GM23338 (cell line): ENCODE measurements at regions not wholly inside any gene's neighbourhood (a gene's known extent, or its start where the extent isn't known, plus 50 kb on each side); places are given as distances from the start of the nearest gene placed in this dataset.

Source experiments
- ATAC-seq: fragments of 200-7000 bp; cut with Tn5 transposase; 3 replicates; pipeline ENCODE4 v1.9.1; 2020
- DNase-seq: peaks from one replicate; pipeline ENCODE4 v3.0.0-alpha.2; 2015; ENCODE audit warnings: low spot score
- H2AFZ ChIP-seq: fragments of 200-600 bp; sonication (generic); 2 replicates; pipeline ENCODE4 v1.8.0; 2016; ENCODE audit warnings: antibody characterized with exemption, mild to moderate bottlenecking, moderate library complexity
- H3F3A ChIP-seq: fragments of 200-600 bp; sonication (generic); replicated peaks from 2 replicates; pipeline ENCODE4 v1.8.0; 2017; ENCODE audit warnings: antibody characterized with exemption, mixed run types, low read depth
- H3K27ac ChIP-seq: fragments of 200-600 bp; sonication (generic); 2 replicates; pipeline ENCODE4 v1.6.1; 2016; ENCODE audit warnings: low read depth
- H3K27me3 ChIP-seq: fragments of 200-600 bp; sonication (generic); 2 replicates; pipeline ENCODE4 v1.8.0; 2016; ENCODE audit warnings: mild to moderate bottlenecking, mixed run types, moderate library complexity; ENCODE audit not compliant: insufficient read depth
- H3K36me3 ChIP-seq: fragments of 200-600 bp; sonication (generic); 2 replicates; pipeline ENCODE4 v1.8.0; 2016; ENCODE audit warnings: mild to moderate bottlenecking; ENCODE audit not compliant: insufficient read depth
- H3K4me1 ChIP-seq: fragments of 200-600 bp; sonication (generic); 2 replicates; pipeline ENCODE4 v1.8.0; 2016; ENCODE audit warnings: mild to moderate bottlenecking, moderate library complexity; ENCODE audit not compliant: insufficient read depth
- H3K4me2 ChIP-seq: fragments of 200-600 bp; sonication (generic); 2 replicates; pipeline ENCODE4 v1.7.1; 2017; ENCODE audit warnings: mixed run types
- H3K4me3 ChIP-seq: fragments of 200-600 bp; sonication (generic); 2 replicates; pipeline ENCODE4 v1.6.1; 2016; ENCODE audit warnings: mixed run types
- H3K79me2 ChIP-seq: fragments of 200-600 bp; sonication (generic); replicated peaks from 2 replicates; pipeline ENCODE4 v1.8.0; 2017; ENCODE audit warnings: mild to moderate bottlenecking; ENCODE audit not compliant: insufficient read depth
- H3K9me2 ChIP-seq: fragments of 200-600 bp; sonication (generic); 2 replicates; pipeline ENCODE4 v1.8.0; 2017; ENCODE audit not compliant: insufficient read depth
- H4K20me1 ChIP-seq: fragments of 200-600 bp; sonication (generic); replicated peaks from 2 replicates; pipeline ENCODE4 v1.8.0; 2017; ENCODE audit warnings: mild to moderate bottlenecking; ENCODE audit not compliant: insufficient read depth
- H3K27ac Mint-ChIP-seq: 2 replicates; pipeline ENCODE4 v1.8.0; 2020; ENCODE audit warnings: inconsistent platforms, mild to moderate bottlenecking, moderate library complexity, mixed read lengths
- H3K27me3 Mint-ChIP-seq: 3 replicates; pipeline ENCODE4 v1.8.0; 2022; ENCODE audit warnings: low read depth, mild to moderate bottlenecking, moderate library complexity, mixed read lengths, inconsistent platforms; ENCODE audit not compliant: insufficient read depth, poor library complexity
- H3K36me3 Mint-ChIP-seq: 3 replicates; pipeline ENCODE4 v1.8.0; 2021; ENCODE audit warnings: low read depth, mild to moderate bottlenecking, inconsistent platforms, moderate library complexity, mixed read lengths
- H3K4me1 Mint-ChIP-seq: 3 replicates; pipeline ENCODE4 v1.8.0; 2020; ENCODE audit warnings: mild to moderate bottlenecking, inconsistent platforms, mixed read lengths
- H3K4me3 Mint-ChIP-seq: 3 replicates; pipeline ENCODE4 v1.8.0; 2021; ENCODE audit warnings: moderate library complexity, mild to moderate bottlenecking, inconsistent platforms, mixed read lengths
- H3K9me3 Mint-ChIP-seq: 3 replicates; pipeline ENCODE4 v1.8.0; 2020; ENCODE audit warnings: moderate library complexity, mild to moderate bottlenecking, inconsistent platforms, mixed read lengths
- CREB1 ChIP-seq: fragments of 250-450 bp; sonication (Bioruptor Pico); IDR thresholded peaks from 2 replicates; pipeline ENCODE4 v1.5.0; 2020; ENCODE audit warnings: low read depth, mild to moderate bottlenecking, moderate library complexity
- EZH2 ChIP-seq: fragments of 200-600 bp; sonication (generic); IDR thresholded peaks from one replicate; pipeline ENCODE4 v1.8.0; 2017; ENCODE audit warnings: antibody characterized with exemption, mild to moderate bottlenecking, low read depth; ENCODE audit not compliant: unreplicated experiment
- EZH2phosphoT487 ChIP-seq: fragments of 200-600 bp; sonication (generic); IDR thresholded peaks from one replicate; pipeline ENCODE4 v1.8.1; 2018; ENCODE audit warnings: antibody characterized with exemption; ENCODE audit not compliant: unreplicated experiment
- JUNB ChIP-seq: IDR thresholded peaks from one replicate; pipeline ENCODE4 v1.6.1; 2016; ENCODE audit warnings: antibody characterized with exemption; ENCODE audit not compliant: unreplicated experiment
- NANOG ChIP-seq: IDR thresholded peaks from 2 replicates; pipeline ENCODE4 v1.6.1; 2016; ENCODE audit warnings: antibody characterized with exemption, borderline replicate concordance
- POLR2AphosphoS5 ChIP-seq: IDR thresholded peaks from 2 replicates; pipeline ENCODE4 v1.6.1; 2016; ENCODE audit warnings: antibody characterized with exemption, low read depth
- STAT1 ChIP-seq: IDR thresholded peaks from one replicate; pipeline ENCODE4 v1.6.1; 2016; ENCODE audit warnings: antibody characterized with exemption; ENCODE audit not compliant: unreplicated experiment
- ZNF114 ChIP-seq: fragments of 250-450 bp; sonication (Bioruptor Pico); IDR thresholded peaks from 2 replicates; pipeline ENCODE4 v1.5.0; 2020; ENCODE audit warnings: mild to moderate bottlenecking, moderate library complexity
- ZNF331 ChIP-seq: fragments of 250-450 bp; sonication (Bioruptor Pico); IDR thresholded peaks from 2 replicates; pipeline ENCODE4 v1.5.0; 2020; ENCODE audit warnings: low read depth, mild to moderate bottlenecking, moderate library complexity
- TF ChIP-seq, protein P1 (sequence below): IDR thresholded peaks from one replicate; pipeline ENCODE4 v1.6.1; 2018; ENCODE audit warnings: antibody characterized with exemption; ENCODE audit not compliant: unreplicated experiment
- TF ChIP-seq, protein P2 (sequence below), 2 experiments: fragments of 200-600 bp in 1 of 2; sonication (generic) in 1 of 2; conservative IDR thresholded peaks; 2 replicates each; pipeline versions ENCODE4 v1.5.1 to v1.6.1; 2016 to 2017; ENCODE audit warnings: antibody characterized with exemption in 2 of 2, low read depth in 2 of 2, mild to moderate bottlenecking in 2 of 2, moderate library complexity in 1 of 2
- TF ChIP-seq, protein P3 (sequence below): IDR thresholded peaks from 2 replicates; pipeline ENCODE4 v1.6.1; 2016; ENCODE audit warnings: antibody characterized with exemption

DNA sequence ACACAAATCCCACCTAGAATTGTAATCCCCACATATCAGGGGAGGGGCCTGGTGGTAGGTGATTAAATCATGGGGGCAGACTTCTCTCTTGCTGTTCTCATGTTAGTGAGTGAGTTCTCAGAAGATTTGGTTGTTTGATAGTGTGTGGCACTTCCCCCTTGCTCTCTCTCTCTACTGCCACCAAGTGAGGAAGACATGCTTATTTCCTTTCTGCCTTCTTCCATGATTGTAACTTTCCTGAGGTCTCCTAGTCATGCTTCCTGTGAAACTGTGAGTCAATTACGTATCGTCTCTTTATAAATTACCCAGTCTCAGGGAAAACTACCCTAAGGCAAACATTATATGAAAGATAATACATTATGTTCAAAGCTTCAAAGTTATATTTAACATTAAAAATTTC is 1297.5 kb upstream of the CITED2 start:
- Mint-ChIP-seq H3K4me3 (no peak overlapping the region), H3K27me3 (no peaks in the 10 kb centered on the region), H3K9me3 (peaks cover 2% of the 10 kb centered on the region; the same call in 1 of the 3 replicates), H3K36me3 (0 out of 3 replicates have a peak, but pooled peaks cover 2% of the 10 kb centered on the region), H3K4me1 (no peaks in the 10 kb centered on the region), H3K27ac (no peak overlapping the region)
- ATAC-seq (no peak), DNase-seq (peak; percentile 25)
- H4K20me1 ChIP-seq: no peaks in the 10 kb centered on the region
- no peak overlapping the region for H3K4me3 ChIP-seq
- no peak overlapping the region for H3K27ac ChIP-seq
- no peaks in the 10 kb centered on the region for H3K27me3 ChIP-seq
- no peaks in the 10 kb centered on the region for H3K79me2 ChIP-seq
- no peaks in the 10 kb centered on the region for H3K9me2 ChIP-seq
- H3K36me3 ChIP-seq: no peaks in the 10 kb centered on the region
- TF ChIP-seq, protein P1, sequence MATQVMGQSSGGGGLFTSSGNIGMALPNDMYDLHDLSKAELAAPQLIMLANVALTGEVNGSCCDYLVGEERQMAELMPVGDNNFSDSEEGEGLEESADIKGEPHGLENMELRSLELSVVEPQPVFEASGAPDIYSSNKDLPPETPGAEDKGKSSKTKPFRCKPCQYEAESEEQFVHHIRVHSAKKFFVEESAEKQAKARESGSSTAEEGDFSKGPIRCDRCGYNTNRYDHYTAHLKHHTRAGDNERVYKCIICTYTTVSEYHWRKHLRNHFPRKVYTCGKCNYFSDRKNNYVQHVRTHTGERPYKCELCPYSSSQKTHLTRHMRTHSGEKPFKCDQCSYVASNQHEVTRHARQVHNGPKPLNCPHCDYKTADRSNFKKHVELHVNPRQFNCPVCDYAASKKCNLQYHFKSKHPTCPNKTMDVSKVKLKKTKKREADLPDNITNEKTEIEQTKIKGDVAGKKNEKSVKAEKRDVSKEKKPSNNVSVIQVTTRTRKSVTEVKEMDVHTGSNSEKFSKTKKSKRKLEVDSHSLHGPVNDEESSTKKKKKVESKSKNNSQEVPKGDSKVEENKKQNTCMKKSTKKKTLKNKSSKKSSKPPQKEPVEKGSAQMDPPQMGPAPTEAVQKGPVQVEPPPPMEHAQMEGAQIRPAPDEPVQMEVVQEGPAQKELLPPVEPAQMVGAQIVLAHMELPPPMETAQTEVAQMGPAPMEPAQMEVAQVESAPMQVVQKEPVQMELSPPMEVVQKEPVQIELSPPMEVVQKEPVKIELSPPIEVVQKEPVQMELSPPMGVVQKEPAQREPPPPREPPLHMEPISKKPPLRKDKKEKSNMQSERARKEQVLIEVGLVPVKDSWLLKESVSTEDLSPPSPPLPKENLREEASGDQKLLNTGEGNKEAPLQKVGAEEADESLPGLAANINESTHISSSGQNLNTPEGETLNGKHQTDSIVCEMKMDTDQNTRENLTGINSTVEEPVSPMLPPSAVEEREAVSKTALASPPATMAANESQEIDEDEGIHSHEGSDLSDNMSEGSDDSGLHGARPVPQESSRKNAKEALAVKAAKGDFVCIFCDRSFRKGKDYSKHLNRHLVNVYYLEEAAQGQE: no peak
- TF ChIP-seq, protein P2, sequence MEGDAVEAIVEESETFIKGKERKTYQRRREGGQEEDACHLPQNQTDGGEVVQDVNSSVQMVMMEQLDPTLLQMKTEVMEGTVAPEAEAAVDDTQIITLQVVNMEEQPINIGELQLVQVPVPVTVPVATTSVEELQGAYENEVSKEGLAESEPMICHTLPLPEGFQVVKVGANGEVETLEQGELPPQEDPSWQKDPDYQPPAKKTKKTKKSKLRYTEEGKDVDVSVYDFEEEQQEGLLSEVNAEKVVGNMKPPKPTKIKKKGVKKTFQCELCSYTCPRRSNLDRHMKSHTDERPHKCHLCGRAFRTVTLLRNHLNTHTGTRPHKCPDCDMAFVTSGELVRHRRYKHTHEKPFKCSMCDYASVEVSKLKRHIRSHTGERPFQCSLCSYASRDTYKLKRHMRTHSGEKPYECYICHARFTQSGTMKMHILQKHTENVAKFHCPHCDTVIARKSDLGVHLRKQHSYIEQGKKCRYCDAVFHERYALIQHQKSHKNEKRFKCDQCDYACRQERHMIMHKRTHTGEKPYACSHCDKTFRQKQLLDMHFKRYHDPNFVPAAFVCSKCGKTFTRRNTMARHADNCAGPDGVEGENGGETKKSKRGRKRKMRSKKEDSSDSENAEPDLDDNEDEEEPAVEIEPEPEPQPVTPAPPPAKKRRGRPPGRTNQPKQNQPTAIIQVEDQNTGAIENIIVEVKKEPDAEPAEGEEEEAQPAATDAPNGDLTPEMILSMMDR (conservative IDR thresholded peaks at IDR 0.05; ENCODE audit: low read depth in 2 of 2): peak; percentile 36 to 58
- TF ChIP-seq STAT1 (no peak), EZH2 (no peak), EZH2phosphoT487 (no peak)
- TF ChIP-seq, protein P3, sequence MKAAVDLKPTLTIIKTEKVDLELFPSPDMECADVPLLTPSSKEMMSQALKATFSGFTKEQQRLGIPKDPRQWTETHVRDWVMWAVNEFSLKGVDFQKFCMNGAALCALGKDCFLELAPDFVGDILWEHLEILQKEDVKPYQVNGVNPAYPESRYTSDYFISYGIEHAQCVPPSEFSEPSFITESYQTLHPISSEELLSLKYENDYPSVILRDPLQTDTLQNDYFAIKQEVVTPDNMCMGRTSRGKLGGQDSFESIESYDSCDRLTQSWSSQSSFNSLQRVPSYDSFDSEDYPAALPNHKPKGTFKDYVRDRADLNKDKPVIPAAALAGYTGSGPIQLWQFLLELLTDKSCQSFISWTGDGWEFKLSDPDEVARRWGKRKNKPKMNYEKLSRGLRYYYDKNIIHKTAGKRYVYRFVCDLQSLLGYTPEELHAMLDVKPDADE: no peak
- no peaks in the 10 kb centered on the region for H3K4me1 ChIP-seq
- H2AFZ ChIP-seq: no peak overlapping the region
- H3F3A ChIP-seq: no peaks in the 10 kb centered on the region
- no peak overlapping the region for H3K4me2 ChIP-seq

DNA sequence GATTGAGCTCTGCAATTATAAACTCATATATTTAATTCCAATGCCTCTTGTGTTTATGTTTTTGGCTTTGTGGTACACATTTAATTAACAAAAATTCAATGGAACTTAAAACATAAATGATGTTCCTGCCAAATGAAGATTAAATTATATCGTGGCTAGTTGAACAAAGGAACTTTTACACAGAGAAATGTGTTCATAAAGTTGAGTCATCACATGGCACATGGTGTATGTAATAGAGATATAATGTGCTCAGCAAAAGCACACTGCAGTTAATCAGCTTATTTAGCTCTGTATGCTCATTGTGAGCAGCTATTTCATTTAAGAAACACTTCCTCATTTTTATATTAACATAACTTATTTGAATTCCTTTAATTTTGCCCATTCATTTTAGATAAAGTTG is 1295.6 kb upstream of the CITED2 start:
- H3K9me2 ChIP-seq: no peaks in the 10 kb centered on the region
- H3K4me3 ChIP-seq: no peak overlapping the region
- peaks cover 2% of the 10 kb centered on the region; the same call in 1 of the 3 replicates for H3K9me3 Mint-ChIP-seq
- no peaks in the 10 kb centered on the region for H4K20me1 ChIP-seq
- H3K27ac ChIP-seq: no peak overlapping the region
- no peak overlapping the region for H3K4me2 ChIP-seq
- no peaks in the 10 kb centered on the region for H3K27me3 Mint-ChIP-seq
- no peaks in the 10 kb centered on the region for H3K4me1 ChIP-seq
- no peak for DNase-seq
- no peaks in the 10 kb centered on the region for H3K4me1 Mint-ChIP-seq
- H2AFZ ChIP-seq: no peak overlapping the region
- H3K79me2 ChIP-seq: no peaks in the 10 kb centered on the region
- H3K27ac Mint-ChIP-seq: no peak overlapping the region
- no peak overlapping the region for H3K4me3 Mint-ChIP-seq
- 0 out of 3 replicates have a peak, but pooled peaks cover 2% of the 10 kb centered on the region for H3K36me3 Mint-ChIP-seq
- no peaks in the 10 kb centered on the region for H3K36me3 ChIP-seq
- no peaks in the 10 kb centered on the region for H3K27me3 ChIP-seq
- no peaks in the 10 kb centered on the region for H3F3A ChIP-seq
- ATAC-seq: no peak
- TF ChIP-seq POLR2AphosphoS5: no peak
- TF ChIP-seq NANOG: no peak
- no peak for TF ChIP-seq CREB1 (CRISPR knock-in tag)
- TF ChIP-seq EZH2: no peak
- TF ChIP-seq, protein P1: no peak
- no peak for TF ChIP-seq ZNF331 (CRISPR knock-in tag)
- TF ChIP-seq JUNB: no peak
- TF ChIP-seq, protein P3: no peak
- no peak for TF ChIP-seq ZNF114 (CRISPR knock-in tag)
- TF ChIP-seq STAT1: no peak
- TF ChIP-seq EZH2phosphoT487: no peak
